ENCODE measurements at regions not wholly inside any gene's neighbourhood (a gene's known extent, or its start where the extent isn't known, plus 50 kb on each side); places are given as distances from the start of the nearest gene placed in this dataset.

DNA sequence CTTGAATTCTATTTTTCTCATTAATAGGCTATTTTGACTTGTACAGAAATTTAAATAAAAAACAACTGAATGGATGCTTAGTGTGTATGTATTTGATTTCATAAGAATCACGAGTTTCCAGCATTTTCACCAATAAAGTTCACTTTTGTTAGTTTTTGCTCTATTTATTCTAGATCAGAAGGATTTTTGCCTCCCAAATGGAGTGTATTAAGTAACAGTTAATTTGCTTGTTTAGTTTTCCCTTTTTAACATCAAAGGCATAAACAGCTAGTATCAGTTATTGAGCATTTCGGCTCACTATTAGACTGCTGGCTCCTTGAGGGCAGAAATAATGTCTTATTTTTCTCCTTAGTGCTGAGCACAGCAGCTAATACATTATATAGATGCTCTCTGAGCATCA, 414.1 kb downstream of the FGF9 start:
- TF ChIP-seq POLR2AphosphoS5 (IDR thresholded peaks at IDR 0.05; ENCODE audit: low read depth, low read length), result no peak
- TF ChIP-seq, protein P1, sequence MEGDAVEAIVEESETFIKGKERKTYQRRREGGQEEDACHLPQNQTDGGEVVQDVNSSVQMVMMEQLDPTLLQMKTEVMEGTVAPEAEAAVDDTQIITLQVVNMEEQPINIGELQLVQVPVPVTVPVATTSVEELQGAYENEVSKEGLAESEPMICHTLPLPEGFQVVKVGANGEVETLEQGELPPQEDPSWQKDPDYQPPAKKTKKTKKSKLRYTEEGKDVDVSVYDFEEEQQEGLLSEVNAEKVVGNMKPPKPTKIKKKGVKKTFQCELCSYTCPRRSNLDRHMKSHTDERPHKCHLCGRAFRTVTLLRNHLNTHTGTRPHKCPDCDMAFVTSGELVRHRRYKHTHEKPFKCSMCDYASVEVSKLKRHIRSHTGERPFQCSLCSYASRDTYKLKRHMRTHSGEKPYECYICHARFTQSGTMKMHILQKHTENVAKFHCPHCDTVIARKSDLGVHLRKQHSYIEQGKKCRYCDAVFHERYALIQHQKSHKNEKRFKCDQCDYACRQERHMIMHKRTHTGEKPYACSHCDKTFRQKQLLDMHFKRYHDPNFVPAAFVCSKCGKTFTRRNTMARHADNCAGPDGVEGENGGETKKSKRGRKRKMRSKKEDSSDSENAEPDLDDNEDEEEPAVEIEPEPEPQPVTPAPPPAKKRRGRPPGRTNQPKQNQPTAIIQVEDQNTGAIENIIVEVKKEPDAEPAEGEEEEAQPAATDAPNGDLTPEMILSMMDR (IDR thresholded peaks at IDR 0.05), result no peak
- TF ChIP-seq SIN3A (IDR thresholded peaks at IDR 0.05; ENCODE audit: borderline replicate concordance, insufficient read depth, low read depth, low read length), result no peak
